ENCODE measurements at regions not wholly inside any gene's neighbourhood (a gene's known extent, or its start where the extent isn't known, plus 50 kb on each side); places are given as distances from the start of the nearest gene placed in this dataset.

DNA sequence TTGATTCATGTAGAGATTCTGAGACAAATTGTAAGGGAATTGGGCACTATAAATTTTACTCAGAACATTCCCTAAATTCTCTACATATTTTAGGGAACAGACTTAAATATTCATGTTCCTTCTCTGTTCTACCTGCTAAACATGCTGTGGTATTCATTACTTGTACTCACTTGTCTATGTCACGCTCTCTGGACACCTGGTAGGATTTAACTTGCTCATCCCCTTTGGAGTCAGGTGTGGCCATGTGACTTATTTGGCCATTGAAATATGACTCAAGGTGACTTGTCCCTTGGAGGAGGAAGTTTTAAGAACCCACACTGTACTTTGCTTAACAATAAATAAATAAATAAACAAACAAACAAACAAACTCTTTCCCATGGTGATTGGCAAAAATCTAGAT lies 2258.8 kb upstream of the WWC1 start:
- TF ChIP-seq, protein P1, sequence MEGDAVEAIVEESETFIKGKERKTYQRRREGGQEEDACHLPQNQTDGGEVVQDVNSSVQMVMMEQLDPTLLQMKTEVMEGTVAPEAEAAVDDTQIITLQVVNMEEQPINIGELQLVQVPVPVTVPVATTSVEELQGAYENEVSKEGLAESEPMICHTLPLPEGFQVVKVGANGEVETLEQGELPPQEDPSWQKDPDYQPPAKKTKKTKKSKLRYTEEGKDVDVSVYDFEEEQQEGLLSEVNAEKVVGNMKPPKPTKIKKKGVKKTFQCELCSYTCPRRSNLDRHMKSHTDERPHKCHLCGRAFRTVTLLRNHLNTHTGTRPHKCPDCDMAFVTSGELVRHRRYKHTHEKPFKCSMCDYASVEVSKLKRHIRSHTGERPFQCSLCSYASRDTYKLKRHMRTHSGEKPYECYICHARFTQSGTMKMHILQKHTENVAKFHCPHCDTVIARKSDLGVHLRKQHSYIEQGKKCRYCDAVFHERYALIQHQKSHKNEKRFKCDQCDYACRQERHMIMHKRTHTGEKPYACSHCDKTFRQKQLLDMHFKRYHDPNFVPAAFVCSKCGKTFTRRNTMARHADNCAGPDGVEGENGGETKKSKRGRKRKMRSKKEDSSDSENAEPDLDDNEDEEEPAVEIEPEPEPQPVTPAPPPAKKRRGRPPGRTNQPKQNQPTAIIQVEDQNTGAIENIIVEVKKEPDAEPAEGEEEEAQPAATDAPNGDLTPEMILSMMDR (IDR thresholded peaks at IDR 0.05): no peak

DNA sequence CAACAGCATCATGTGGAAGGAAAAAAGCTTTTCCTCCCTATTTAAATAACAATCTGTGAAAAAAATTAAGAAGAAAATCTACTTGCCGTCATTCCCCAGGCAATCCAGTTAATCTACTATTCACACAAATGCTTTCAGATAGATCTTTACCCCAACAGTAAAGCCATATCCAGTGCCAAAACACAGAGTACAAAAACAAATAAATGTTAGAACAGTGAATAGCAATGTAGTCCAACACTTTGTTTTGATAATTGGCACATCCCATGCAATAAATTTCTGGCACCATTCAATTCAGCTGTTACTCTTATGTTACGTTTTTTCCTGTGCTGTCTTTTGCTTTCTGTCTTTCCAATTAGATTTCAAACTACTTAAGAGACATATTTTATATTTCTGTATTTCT lies 2245.5 kb upstream of the WWC1 start:
- TF ChIP-seq, protein P1 (IDR thresholded peaks at IDR 0.05): no peak

DNA sequence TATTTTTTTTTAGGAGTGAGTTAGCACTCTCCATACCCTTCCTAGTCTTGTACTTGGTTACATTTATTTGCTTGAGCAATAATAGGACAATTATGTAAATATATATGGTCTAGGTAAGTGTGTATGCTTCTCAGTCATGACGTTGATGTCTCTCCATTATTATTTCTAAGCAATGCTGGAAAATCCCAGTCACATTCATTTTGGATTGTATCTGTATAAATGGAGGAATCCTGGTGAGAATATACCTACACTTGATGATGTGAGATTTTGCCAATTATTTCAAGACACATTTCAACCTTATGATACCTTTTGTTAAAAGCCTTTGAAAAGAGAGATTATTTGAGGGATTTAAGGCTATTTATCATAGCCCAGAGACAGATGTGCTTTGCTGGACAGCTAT lies 2244.5 kb upstream of the WWC1 start:
- TF ChIP-seq, protein P1 (IDR thresholded peaks at IDR 0.05): no peak

DNA sequence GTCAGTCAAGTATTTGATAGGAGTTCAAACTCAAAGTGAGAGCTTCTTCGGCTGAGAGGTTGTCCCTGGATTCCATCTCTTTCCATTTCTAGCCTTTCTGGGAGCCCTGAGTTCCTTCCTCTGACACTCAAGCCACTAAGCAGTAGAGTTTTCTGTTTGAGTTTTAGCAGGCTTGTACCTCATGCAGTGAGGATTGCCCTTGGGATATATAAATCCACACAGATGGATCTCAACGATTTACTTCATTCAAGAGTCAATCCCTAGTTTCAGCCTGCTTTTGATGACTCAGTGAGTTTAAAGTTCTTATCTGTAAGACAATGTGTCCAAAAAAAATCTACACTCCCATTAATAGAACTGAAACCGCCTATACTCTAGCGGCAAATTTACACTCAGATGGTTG lies 2240.9 kb upstream of the WWC1 start:
- TF ChIP-seq, protein P1 (IDR thresholded peaks at IDR 0.05): no peak

DNA sequence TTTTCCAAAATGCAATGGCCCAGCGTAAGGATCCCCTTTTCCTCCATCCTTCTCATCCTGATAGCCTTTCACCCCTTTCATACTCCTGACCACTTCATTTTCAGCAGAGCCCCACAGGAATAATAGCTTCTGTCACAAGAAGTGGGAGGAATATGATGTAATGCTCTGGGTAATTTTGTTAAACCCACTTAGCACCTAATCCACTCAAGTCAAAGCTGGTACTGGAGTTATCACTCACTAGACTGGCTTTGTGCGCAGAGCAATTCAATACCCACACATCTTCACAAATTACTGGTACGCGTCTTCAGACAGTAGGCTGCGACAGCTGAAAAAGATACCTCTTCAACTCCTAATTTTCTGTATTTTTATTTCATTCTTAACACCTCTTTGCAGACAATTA lies 2232.8 kb upstream of the WWC1 start:
- TF ChIP-seq, protein P1 (IDR thresholded peaks at IDR 0.05): no peak

DNA sequence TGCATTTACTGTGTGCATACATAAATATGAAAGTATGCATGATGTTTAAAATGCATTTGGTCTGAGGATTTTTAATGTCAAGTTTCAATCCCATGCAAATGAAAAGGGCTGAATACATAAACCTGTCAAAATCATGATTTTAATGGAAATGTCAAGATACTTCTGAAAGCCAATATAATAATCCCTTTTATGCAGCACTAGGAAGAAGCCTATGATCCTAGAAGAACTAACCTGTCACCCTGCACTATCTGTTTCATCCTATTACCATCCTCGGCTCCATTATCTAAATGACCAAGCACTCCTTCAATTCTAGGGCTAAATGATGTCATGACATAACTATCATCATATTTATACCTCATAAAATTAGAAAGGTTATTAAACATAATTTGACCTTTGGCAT lies 2229.4 kb upstream of the WWC1 start:
- TF ChIP-seq, protein P1 (IDR thresholded peaks at IDR 0.05): no peak

DNA sequence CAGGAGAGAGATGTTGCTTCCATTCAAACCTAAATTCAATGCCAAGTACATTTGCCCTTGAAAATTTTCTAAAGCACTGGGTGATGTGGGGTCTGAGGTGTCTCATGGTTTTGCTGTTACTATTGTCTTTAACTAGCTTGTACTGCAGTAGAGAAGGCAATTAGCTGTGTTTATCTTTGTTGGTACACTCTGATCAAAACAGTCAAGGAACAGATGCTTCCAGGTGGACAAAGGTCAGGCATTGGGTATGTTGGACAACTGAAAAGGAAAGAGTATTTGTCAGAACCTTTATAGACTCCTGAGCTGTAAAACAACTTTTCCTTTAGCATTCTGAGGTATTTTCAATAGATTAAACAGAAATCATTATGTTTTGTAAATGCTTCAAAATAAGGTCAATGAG lies 2228.7 kb upstream of the WWC1 start:
- TF ChIP-seq, protein P1 (IDR thresholded peaks at IDR 0.05): no peak

DNA sequence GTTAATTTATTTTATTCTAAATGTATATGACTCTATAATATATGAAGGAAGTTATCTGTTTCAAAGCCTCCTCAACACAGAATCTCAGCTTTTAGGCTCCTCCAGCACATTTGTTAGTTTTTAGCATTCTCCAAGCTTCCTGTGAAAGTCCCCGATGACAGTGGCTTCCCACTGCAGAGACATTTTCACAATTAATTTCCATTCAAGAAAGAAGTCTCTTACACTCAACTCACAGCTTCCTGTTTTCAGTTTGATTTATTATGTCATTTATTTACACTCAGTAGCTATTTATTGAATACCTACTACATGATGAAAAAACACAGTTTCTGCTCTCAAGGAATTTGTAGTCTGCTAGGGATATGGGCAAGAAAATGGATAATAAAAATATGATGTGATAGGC lies 2228.2 kb upstream of the WWC1 start:
- TF ChIP-seq, protein P1 (IDR thresholded peaks at IDR 0.05): no peak

Data from LNCAP (cell line).